ENCODE measurements at regions not wholly inside any gene's neighbourhood (a gene's known extent, or its start where the extent isn't known, plus 50 kb on each side); places are given as distances from the start of the nearest gene placed in this dataset.

GRCh38 chr6:15781890-15782289, 119.1 kb upstream of the DTNBP1 start:
- 0 out of 7 replicates have a peak, but pooled peaks cover 0 to 2% (median 0%) of the 10 kb centered on the region in 3 experiments for H3K36me3 Mint-ChIP-seq (ENCODE audit: insufficient read depth in 1 of 3, low read depth in 3 of 3)
- H2AK5ac ChIP-seq (ENCODE audit: insufficient read length, low read length) = no peak overlapping the region
- no peak overlapping the region for H4K5ac ChIP-seq (ENCODE audit: insufficient read length, low read depth, low read length)
- no peaks in the 10 kb centered on the region for H3K27me3 Mint-ChIP-seq (ENCODE audit: low read depth)
- H3K18ac ChIP-seq (ENCODE audit: insufficient read length, low read depth, low read length) = no peak overlapping the region
- H3K9ac ChIP-seq (ENCODE audit: extremely low read depth, insufficient read length, low read length) = no peak overlapping the region
- no peak for DNase-seq
- no peaks in the 10 kb centered on the region for H3K23me2 ChIP-seq (ENCODE audit: insufficient read length, low read depth, low read length, poor library complexity, severe bottlenecking)
- no peak overlapping the region for H3K14ac ChIP-seq (ENCODE audit: insufficient read depth, low read length)
- H3K79me1 ChIP-seq (ENCODE audit: insufficient read depth, low read depth, low read length, poor library complexity, severe bottlenecking) = no peaks in the 10 kb centered on the region
- no peak overlapping the region for H3K27ac ChIP-seq (ENCODE audit: insufficient read length, low read depth, low read length)
- H4K91ac ChIP-seq (ENCODE audit: insufficient read length, low read depth, low read length) = no peak overlapping the region
- no peak overlapping the region for H2BK12ac ChIP-seq (ENCODE audit: insufficient read length, low read depth, low read length)
- H3K23ac ChIP-seq (ENCODE audit: insufficient read length, low read depth, low read length) = no peak overlapping the region
- no peak for TF ChIP-seq CTCF (conservative IDR thresholded peaks at IDR 0.05)
- H3T11ph ChIP-seq (ENCODE audit: low read length) = no peak overlapping the region
- H4K8ac ChIP-seq (replicated peaks; ENCODE audit: insufficient read length, low read depth, low read length) = no peak overlapping the region
- H3K4me2 ChIP-seq (ENCODE audit: insufficient read depth, insufficient read length, low read length) = no peak overlapping the region
- no peak overlapping the region for H2BK120ac ChIP-seq (ENCODE audit: low read depth, low read length, poor library complexity, severe bottlenecking)
- H3K27me3 ChIP-seq (ENCODE audit: insufficient read depth, low read length) = no peaks in the 10 kb centered on the region
- no peaks in the 10 kb centered on the region for H3K9me3 ChIP-seq (ENCODE audit: control insufficient read depth, low read depth, low read length)
- no peak overlapping the region for H2BK5ac ChIP-seq (ENCODE audit: insufficient read length, low read length)
- no peak overlapping the region for H2BK20ac ChIP-seq (ENCODE audit: low read depth, low read length, poor library complexity, severe bottlenecking)
- no CpG with 5 or more reads among the region's 2 CpGs for WGBS (ENCODE audit: extremely low coverage, insufficient read length, low lambda C conversion rate)
- no peak overlapping the region for H3K4ac ChIP-seq (ENCODE audit: low read depth, low read length)
- peaks cover 0 to 3% of the 10 kb centered on the region in 2 experiments; a peak in 1 of 5 replicates for H3K9me3 Mint-ChIP-seq
- H3K27ac Mint-ChIP-seq = no peak overlapping the region
- no peak overlapping the region for H2AFZ ChIP-seq (ENCODE audit: low read length)
- H3K4me1 Mint-ChIP-seq = peaks cover 8 to 9% of the 10 kb centered on the region in 2 experiments
- peaks cover 4% of the 10 kb centered on the region; the same call in 1 of the 2 replicates for H3K4me1 ChIP-seq (ENCODE audit: insufficient read depth, low read length)
- no peak overlapping the region for H3K4me3 Mint-ChIP-seq
- H4K20me1 ChIP-seq (ENCODE audit: control insufficient read depth, insufficient read depth, insufficient read length) = no peaks in the 10 kb centered on the region
- no peak overlapping the region for H2BK15ac ChIP-seq (ENCODE audit: low read depth, low read length)
- no peak overlapping the region for H3K56ac ChIP-seq (ENCODE audit: insufficient read length, low read depth, low read length)
- H3K79me2 ChIP-seq (ENCODE audit: insufficient read depth, low read length) = no peaks in the 10 kb centered on the region
